ENCODE measurements at regions not wholly inside any gene's neighbourhood (a gene's known extent, or its start where the extent isn't known, plus 50 kb on each side); places are given as distances from the start of the nearest gene placed in this dataset.

GRCh38 chr16:73792199-73793020, 504.2 kb upstream of the PSMD7 start:
- TF ChIP-seq HDAC2 (IDR thresholded peaks at IDR 0.05; ENCODE audit: borderline replicate concordance in 1 of 2, low read depth in 2 of 2, low read length in 2 of 2): no peak
- Histone ChIP-seq H3K18ac (ENCODE audit: extremely low read depth, low read length) (no peak overlapping the region), H3K9me3 (ENCODE audit: insufficient read depth in 2 of 2, low read depth in 1 of 2, low read length in 1 of 2) (no peaks in the 10 kb centered on the region), H3K23me2 (ENCODE audit: low read depth, low read length) (no peaks in the 10 kb centered on the region), H4K91ac (replicated peaks; ENCODE audit: insufficient read length, low read length) (no peak overlapping the region), H3K79me2 (ENCODE audit: control insufficient read depth in 1 of 2, insufficient read depth in 2 of 2, low read length in 2 of 2) (no peaks in the 10 kb centered on the region), H3K36me3 (ENCODE audit: control insufficient read depth in 2 of 4, insufficient read depth in 4 of 4, low read length in 3 of 4) (no peaks in the 10 kb centered on the region), H2BK15ac (ENCODE audit: low read length) (no peak overlapping the region), H4K5ac (ENCODE audit: insufficient read length, low read depth, low read length) (no peak overlapping the region), H3K79me1 (ENCODE audit: low read depth, low read length) (no peaks in the 10 kb centered on the region), H3K4me2 (ENCODE audit: insufficient read depth in 1 of 2, low read depth in 2 of 2, low read length in 2 of 2) (no peak overlapping the region), H3K27me3 (replicated peaks in 1 of 4; ENCODE audit: control insufficient read depth in 3 of 4, extremely low read depth in 1 of 4, insufficient read depth in 3 of 4, low read length in 3 of 4) (no peaks in the 10 kb centered on the region), H4K8ac (ENCODE audit: extremely low read depth, insufficient read depth, low read length) (no peak overlapping the region), H3K14ac (ENCODE audit: insufficient read length) (no peak overlapping the region), H2AFZ (ENCODE audit: low read length) (no peak overlapping the region), H2BK120ac (replicated peaks; ENCODE audit: low read depth, low read length) (no peak overlapping the region), H3K9ac (replicated peaks in 1 of 4; ENCODE audit: extremely low read depth in 1 of 4, low read depth in 3 of 4, low read length in 3 of 4) (no peak overlapping the region), H4K20me1 (replicated peaks in 1 of 2; ENCODE audit: control insufficient read depth in 1 of 2, insufficient read depth in 2 of 2, low read length in 2 of 2) (no peaks in the 10 kb centered on the region), H3K23ac (ENCODE audit: insufficient read length) (no peak overlapping the region), H3K56ac (replicated peaks; ENCODE audit: insufficient read length, low read depth, low read length) (no peak overlapping the region), H2BK5ac (ENCODE audit: low read depth, low read length) (no peak overlapping the region), H2AK5ac (ENCODE audit: low read depth, low read length) (no peak overlapping the region), H2BK12ac (ENCODE audit: low read depth, low read length) (no peak overlapping the region), H3K4ac (replicated peaks; ENCODE audit: insufficient read length, low read depth, low read length) (no peak overlapping the region), H2BK20ac (ENCODE audit: low read length) (no peak overlapping the region), H3K4me3 (ENCODE audit: extremely low read depth in 1 of 4, insufficient read depth in 2 of 4, low read depth in 3 of 4, low read length in 4 of 4) (no peak overlapping the region), H3K27ac (ENCODE audit: low read depth, low read length) (no peak overlapping the region), H3K4me1 (replicated peaks in 1 of 4; ENCODE audit: control insufficient read depth in 3 of 4, insufficient read depth in 4 of 4, low read length in 3 of 4) (no peaks in the 10 kb centered on the region; a peak in 1 of 7 replicates)
- FAIRE-seq (no peak), DNase-seq (ENCODE audit: low read depth in 1 of 2, low spot score in 2 of 2) (no peak)
- POLR2A ChIA-PET (ENCODE audit: partially characterized antibody): no interaction called here
- WGBS, 2 experiments (ENCODE audit: extremely low coverage in 1 of 2, insufficient coverage in 1 of 2, insufficient read length in 1 of 2, insufficient replicate concordance in 2 of 2, low coverage in 1 of 2, low lambda C conversion rate in 2 of 2, missing lambda C conversion rate in 1 of 2): 90% methylated on average over 15 of the region's 15 CpGs; no CpG with 5 or more reads in 1 of the 2 experiments
- CTCF ChIA-PET (ENCODE audit: partially characterized antibody): interaction anchor here (1.3 to 1.8 kb wide), 2 partner anchors 16 to 164 kb away, joined by 3 to 6 read pairs; no protein-coding TSS in a partner anchor

All from H1 (cell line).